Epidermal melanocyte (primary cell): ENCODE measurements at regions not wholly inside any gene's neighbourhood (a gene's known extent, or its start where the extent isn't known, plus 50 kb on each side); places are given as distances from the start of the nearest gene placed in this dataset.

Source experiments
- DNase-seq: peaks from one replicate; pipeline ENCODE4 v3.0.0; 2011; ENCODE audit warnings: low spot score; ENCODE audit not compliant: insufficient read length

DNA sequence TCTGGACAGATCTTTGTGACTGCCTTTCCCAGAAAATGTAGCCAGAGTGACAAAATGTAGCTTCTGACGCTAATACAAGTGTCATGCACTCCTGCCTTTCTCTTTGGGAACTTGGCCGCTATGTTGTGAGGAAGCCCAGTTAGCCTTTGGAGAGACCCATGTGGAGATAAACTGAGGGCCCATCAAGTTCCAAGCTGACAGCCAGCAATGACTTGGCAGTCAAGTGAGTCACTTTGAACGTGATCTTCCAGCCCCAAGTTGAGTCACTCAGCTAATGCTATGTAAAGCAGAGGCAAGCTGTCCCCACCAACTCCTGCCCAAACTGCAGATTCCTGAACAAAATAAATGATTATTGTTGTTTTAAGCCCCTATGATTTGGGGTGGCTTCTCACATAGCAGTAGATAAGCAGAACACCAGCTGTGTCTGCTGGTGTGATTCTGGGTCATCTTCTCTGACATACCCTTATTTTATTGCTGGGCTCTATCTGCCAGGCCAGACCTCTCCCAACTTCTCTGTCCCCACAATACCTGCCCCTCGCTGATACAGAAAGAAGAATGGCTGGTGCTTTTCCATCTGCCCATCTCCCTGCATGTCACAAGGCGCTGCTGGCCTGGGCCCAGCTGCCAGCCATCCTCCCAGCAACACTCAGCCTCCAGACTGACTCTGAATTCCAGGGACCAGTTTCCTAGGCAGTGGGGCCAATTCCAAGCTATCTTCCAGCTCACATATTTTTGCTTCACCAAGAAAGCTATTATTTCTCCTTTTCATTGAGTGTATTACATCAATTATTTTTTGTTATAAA is 274.8 kb downstream of the LRFN2 start:
- DNase-seq: no peak

DNA sequence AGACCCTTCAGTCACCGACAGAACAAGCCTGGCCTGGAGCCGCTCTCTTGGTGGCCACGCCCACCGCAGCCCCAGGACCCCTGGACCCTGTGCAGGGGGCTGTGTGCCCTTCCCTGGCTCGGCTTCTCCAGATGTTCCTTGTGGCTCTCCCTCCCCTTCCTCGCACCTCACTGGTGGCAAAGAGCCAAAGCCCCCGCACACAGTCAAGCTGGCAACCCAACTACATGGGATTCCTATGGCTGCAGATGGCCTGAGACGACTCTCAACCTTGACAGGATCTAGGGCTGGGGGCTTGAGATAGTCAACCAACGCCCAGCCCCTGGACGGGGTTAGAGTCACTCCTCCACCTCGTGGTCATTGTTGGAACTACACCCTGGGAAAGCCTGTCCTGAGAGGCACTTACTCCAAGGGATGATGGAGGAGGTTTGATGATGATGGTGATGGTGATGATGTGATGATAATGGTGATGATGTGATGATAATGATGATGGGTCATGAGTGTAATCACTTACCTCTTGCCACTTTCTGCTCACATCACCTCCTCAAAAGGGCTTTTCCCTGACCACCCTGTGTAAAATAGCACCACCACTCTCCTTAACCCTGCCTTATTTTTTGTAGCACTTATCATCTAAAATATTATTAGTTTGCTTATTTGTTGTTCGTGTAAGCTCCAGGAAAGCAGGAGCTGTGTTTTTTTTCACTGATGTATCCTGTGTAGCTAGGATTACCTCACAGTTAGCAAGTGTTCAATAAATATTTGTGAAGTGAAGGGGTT is 278.4 kb downstream of the LRFN2 start:
- DNase-seq: peak; percentile 54

DNA sequence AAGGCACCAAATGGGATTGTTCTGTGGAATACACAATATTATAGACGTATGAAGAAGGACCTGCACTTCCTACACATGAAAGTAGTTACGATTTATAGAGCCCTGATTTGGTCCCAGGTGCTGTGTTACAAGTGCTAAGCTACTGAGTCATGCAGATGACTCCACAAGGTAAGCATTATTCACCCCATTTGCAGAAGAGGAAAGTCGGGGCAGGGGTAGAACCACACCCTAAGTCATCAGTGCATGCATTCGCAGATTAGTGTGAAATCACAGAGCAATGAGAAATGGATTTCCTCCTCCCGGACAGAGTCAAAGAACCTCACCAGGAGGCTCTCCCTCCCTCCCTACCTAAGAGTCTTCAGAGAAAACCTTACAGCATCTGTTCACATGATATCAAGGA is 279.5 kb downstream of the LRFN2 start:
- DNase-seq: no peak

DNA sequence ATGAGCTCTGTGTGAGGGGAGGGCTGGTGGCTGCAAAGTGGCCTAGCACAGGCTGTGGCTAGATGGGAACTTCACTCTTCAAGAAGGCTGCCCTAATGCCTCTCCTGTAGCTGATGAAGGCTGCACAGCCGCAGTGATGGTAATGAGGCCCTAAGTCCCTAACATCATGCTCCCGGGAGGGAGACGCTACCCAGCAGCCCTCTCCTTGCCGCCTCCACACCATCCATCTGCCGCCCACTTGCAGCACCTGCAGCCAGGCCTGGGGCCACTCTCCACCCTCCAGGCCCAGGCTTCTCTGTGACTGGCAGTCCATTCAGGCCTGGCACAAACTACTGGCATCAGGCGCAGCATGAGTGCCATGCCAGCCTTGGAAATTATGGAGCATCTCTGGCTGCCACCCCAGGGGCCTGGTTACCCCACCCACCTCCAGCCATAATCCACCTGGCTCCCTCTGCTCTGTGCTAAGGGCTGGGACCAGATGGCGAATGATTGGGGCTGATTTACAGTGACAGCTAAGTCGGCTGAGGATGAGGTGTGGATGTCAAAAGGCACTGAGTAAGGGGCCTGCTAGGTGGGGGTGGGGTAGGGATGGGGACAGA is 284.2 kb downstream of the LRFN2 start:
- no peak for DNase-seq

DNA sequence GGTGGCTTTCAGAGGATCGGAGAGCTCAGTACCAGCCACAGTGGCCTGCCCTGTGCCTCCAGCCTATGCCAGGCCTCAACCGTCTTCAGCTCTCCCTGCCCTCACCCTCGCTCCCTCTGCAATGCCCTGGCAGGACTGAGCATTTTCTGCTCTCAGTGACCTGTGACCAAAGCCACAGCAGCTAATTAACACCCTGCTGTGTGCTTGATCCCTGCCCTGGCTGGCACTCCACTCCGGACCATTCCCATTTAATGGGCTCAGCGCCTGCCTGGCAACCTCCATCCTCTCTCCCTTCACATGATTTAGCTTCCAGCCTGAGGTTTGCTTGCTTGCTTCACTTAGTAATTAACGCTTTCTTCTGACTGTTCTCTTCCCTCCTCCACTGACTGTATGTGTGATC is 287.5 kb downstream of the LRFN2 start:
- DNase-seq: no peak

DNA sequence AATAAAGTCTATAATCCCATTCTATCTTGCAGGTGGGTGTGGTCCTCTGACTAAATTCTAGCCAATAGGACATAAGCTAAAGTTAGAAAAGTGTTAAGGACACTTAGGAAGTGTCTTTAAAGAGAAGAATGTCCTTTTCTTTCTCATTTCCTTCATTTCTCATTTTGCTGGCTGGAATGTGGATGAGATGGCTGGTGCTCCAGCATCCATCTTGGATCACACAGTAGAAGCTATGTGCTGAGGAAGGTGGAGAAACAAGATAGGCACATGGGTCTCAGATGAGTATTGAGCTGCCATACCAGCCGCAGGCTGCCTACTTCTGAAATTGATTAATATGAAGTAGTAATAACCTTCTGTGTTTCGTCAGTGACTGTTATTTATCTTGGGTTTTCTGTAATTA is 289.0 kb downstream of the LRFN2 start:
- DNase-seq: no peak

DNA sequence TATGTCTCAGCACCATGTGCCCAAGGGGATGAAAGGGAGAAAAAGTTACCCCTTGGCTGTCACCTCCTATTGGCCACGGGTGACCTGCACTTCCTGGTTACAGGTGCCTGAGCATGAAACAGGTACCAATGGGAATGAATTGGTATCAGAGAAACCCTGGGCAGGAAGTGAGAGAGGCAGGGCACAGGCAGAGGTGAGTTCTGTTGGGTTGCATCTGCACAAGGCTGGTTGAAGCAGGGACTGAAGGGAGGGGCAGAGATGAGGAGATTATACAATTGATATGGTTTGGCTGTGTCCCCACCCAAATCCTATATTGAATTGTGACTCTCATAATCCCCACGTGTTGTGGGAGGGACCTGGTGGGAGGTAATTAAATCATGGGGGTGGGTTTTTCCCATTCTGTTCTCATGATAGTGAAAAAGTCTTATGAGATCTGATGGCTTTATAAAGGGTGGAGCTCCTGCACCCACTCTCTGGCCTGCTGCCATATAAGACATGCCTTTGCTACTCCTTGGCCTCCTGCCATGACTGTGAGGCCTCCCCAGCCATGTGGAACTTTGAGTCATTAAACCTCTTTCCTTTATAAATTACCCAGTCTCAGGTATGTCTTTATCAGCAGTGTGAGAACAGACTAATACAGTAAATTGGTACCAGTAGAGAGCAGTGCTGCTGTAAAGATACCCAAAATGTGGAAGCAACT is 291.8 kb downstream of the LRFN2 start:
- DNase-seq: no peak

DNA sequence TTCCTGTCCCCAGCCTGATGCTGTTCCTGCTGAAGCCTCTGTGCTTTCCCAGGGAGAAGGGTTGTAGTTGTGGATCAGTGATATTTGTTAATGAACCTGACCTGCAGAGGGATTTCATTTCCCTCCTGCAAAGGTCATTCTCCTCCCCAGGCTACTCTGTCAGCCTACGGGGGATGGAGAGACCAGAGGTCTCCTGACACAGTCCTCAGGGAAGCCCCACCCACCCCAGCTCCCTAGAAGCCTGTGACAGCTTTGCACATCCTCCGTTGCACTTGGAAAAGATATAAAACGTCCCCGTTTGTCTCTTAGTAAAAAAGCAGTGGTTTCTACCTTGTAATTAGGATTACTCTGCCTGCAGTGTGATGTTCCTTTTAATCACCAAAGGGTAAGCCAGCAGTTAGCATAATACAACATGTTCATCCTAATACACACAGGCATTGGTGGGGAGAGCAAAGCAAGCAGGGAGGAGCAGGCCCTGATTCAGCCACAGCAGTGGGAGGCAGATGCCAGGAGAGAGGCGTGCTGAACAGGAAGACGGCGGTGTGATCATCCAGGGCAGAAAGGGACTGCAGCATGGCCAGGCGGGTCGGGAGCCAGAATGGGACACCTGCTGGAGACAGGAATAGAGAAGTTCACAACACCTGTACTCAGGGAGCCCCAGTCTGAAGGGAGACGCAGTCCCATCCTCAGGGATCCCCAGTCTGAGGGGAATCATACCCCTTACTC is 293.5 kb downstream of the LRFN2 start:
- no peak for DNase-seq

DNA sequence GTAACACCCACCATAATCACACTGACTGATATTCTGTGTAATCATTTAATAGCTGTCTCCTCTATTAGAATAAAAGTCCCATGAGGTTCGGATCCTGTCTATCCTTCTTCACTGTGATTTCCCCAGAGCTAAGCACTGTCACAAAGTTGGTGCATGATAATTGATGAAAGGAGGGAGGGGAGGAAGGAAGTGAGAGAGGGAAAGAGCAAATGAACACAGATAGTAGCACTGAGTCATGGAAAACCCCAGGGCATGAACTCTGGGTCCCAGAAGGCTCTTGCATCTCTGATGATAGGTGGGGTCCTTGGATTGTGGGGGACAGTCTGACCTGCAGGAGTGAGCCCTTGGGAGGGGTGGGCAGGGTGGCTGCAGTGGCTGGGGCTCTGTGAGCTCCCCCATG is 294.1 kb downstream of the LRFN2 start:
- no peak for DNase-seq

DNA sequence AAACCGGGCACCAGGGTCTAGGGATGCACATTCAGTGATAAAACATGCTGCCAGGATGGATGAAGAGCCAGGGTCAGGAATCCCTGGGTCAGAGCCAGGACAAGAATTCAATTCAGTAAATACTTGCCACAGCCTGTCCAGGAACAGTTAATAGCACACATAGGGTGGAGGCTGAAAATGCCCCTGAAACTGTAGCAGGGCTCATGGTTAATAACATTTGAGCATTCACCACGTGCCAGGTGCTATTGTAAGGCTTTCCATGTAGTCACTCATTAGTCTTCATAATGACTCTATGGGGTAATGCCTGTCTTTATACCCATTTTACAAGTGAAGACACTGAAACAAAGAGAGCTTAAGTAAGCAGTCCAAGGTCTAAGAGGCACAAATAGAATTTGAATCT is 296.3 kb downstream of the LRFN2 start:
- no peak for DNase-seq

DNA sequence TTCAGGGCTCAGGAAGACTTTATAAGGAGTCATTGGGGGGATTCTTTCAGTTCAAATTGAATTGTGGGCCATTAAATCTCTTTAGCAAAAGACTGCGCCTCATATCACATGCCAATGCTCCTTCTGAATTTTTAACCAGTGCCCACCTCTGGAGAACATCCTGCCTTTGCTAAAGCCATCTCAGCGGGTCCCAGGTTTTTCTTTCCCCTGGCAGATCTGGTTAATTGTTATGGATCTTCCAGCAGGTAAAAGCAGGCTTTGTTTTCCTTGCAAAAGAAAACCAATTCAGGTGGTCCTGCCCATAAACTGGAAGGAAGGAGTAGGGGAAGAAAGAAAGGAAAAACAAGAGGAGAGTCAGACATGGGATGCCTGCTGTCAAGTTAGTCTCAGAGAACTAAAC is 298.2 kb downstream of the LRFN2 start:
- no peak for DNase-seq

DNA sequence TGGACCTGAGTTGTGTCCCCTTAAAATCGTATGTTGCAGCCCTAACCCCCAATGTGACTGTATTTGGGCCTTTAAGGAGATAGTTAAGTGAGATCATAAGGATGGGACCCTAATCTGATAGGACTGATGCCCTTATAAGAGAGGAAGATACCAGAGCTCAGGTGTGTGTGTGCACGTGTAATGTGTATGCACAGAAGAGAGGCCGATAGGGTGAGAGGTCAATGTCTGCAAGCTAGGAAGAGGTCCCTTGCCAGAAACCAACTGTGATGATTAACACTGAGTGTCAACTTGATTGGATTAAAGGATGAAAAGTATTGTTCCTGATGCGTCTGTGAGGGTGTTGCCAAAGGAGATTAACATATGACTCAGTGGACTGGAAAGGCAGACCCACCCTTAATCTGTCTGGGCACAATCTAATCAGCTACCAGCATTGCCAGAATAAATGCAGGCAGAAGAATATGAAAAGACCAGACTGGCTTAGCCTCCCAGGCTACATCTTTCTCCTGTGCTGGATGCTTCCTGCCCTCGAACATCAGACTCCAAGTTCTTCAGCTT is 299.8 kb downstream of the LRFN2 start:
- no peak for DNase-seq

DNA sequence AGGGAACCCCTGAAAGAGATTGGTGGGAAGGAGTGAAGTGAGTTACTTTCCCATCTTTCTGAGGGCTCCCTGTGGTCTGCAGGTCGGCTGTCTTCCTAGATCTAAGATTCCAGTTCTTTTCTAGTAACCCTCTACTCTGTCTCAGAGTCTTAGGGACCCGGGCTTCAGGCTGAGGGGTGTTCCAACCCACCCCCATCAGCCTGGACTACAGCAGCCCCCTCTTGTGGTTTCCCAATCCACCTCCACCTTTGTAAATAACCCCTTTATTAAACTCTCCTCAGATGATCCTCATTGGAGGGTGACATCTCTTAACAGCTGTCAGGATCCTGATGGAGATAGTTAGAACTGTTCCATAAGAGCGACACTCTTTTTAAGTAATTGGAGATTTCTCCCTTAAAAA is 300.4 kb downstream of the LRFN2 start:
- DNase-seq: no peak

DNA sequence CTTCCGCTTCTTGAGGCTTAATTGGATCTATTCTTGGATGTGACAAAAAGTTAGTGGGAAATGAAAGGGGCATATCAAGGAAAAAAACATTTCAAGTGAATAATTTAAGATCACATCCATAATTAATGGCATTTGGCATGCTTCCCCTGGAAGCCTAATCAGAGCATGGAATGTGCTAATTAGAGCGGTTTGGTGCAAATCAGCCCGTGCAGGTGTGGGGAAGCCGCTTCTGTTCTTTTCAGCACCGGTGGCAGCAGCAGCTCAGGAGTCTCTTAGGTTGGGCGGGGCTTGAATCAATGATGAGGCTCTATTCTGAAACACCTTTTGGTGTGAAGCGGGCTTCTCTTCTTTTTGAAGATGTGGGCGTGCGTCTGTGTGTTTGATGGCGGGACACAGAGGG is 301.2 kb downstream of the LRFN2 start:
- DNase-seq: no peak

DNA sequence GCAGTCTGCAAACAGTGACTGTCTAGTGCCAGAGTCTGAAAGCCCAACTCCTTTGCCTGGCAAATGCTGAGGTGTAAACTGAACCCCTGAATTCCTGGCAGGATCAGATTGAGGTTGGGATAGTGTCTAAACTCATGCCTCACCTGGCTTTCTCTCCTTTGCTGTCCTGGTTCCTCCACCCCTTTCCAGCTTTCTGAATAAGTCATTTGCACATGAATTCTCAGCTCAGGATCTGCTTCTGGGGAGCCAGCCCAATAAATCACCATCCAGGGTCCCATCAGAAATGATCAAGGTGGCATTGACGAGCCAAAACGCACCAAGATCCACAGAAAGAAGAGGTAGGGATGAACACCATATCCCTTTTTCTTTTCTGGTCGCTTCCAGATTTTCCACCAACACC is 301.6 kb downstream of the LRFN2 start:
- DNase-seq: no peak

DNA sequence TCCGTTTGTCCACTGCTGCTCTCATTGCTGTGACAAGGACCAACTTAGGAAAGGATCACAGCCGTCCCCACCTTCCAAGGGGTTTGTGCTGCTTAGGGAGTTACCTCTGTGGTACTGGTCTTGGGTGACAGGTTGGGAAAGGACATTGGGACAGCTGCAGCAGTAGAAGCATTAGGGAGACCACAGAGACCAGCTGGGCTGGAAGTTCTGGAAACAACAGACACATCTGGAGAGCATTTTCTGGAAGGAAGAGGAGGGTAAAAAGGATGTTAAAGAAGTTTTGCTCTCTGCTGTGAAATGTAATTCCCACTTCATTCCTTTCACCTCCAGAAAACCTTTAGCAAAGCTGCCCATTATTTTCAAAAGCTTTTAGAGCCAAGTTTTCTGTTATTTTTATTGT is 304.2 kb downstream of the LRFN2 start:
- no peak for DNase-seq

DNA sequence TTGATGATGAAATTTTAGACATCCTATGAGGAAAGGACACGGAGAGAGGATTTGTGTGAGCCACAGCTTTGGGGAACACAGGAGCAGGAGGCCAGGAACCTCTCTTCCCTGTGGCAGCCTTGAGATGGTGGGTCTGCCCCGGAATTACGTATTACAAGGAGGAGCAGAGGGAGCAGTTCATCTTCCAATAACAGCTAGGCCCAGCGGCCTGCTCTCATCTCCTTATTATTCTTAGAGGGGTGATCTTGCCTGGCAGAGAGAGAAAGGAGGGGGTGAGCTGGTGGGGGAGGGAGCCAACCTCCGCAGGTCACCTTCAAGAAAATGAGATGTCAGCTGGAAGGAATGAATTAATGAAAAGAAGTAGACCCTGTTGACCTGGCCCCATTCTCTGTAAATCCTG is 305.8 kb downstream of the LRFN2 start:
- DNase-seq: no peak

DNA sequence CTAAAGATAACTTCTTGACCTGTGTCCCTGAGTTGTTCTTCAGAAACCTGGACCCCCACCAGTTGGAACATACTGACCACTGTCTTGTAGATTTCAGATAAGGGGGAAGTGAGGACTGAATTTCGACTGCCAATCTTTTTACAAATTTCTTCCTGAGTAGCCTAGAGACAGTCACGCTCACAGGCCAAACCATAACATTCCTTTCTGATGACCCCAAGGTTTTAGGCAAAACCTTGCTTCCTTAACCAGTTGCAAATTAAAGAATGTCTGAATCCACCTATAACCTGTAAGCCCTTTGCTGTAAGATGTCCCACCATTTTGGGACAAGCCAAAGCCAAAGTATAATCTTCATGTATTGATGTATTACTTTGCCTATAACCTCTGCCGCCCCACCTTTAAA is 306.9 kb downstream of the LRFN2 start:
- no peak for DNase-seq

DNA sequence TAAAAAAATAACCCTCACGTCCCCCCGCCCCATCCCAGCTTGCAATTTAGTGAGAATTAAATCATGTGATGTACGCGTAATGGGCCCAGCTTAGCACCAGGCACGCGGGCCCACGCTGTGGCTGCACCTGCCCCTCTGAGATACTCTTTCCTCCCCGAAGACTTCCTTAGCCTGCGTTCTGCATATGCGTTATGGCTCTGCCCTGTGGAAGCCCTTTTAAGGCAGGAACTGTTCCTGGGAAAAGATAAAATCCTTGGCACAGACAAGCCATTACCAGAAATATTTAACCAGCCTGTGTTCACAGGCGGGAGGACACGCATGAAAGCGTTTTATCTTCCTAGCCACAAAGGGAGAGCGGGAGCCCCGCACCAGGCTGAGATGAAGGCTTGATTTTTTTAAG is 311.0 kb downstream of the LRFN2 start:
- DNase-seq: no peak

DNA sequence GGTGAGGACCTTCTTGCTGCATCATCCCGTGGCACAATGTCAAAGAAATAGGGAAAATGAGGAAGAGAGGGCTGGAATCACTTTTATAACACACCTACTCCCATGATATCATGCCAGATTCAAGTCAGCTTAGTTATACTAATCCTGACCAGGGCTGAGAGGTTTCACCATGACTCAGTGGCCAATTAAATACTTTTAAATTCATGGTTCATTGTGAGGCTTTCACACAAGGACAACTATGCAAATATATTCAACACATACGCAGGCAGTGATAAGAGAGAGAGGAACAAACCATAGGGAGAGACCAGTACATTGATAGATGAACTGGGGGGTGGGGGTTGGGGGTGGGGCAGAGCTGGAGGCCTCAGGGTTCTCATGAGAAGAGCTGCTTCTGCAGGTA is 313.1 kb downstream of the LRFN2 start:
- no peak for DNase-seq

DNA sequence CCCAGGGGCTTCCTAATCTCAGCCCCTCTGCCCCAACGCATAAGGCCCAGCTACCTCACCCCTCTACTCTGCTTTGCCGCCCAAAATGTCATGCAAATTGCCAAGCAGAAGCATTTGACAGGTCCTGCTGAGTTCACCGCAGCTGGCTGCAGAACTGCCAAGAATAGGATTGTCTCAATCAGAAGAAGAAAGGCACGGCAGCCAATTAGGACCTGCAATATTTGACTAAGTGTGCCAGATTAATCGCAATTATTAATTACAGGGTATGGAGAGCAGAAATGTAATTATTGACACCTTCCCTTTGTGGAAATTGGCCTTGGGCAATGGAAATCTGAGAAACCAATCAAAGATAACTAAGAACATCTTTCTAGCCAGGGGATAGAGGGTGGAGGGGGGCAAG is 318.6 kb downstream of the LRFN2 start:
- DNase-seq: no peak
